ENCODE measurements at regions not wholly inside any gene's neighbourhood (a gene's known extent, or its start where the extent isn't known, plus 50 kb on each side); places are given as distances from the start of the nearest gene placed in this dataset.
A peak's percentile ranks its signal among the peaks of the same experiment; 100 is the strongest.
"Not testable (repeated sequence)": the region's sequence is repeated elsewhere in the genome, so short reads cannot be mapped to it uniquely, and the experiment has no call there.

DNA sequence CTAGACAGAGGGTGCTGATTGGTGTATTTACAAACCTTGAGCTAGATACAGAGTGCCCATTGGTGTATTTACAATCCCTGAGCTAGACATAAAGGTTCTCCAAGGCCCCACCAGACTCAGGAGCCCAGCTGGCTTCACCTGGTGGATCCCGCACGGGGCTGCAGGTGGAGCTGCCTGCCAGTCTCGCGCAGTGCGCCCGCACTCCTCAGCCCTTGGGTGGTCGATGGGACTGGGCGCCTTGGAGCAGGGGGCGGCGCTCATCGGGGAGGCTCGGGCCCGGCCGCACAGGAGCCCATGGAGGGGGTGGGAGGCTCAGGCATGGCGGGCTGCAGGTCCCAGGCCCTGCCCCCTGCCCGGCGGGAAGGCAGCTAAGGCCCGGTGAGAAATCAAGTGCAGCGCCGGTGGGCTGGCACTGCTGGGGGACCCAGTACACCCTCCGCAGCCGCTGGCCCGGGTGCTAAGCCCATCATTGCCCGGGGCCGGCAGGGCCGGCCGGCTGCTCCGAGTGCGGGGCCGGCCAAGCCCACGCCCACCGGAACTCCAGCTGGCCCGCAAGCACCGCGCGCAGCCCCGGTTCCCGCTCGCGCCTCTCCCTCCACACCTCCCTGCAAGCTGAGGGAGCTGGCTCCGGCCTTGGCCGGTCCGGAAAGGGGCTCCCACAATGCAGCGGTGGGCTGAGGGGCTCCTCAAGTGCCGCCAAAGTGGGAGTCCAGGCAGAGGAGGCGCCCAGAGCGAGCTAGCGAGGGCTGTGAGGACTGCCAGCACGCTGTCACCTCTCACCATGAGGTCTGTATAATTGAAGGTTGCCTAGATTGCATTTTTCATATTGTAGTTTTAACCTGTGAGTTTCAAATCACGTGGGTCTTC is 765.4 kb downstream of the TAF11L14 start:
- DNase-seq (ENCODE audit: extremely low read depth in 1 of 2, low read depth in 1 of 2) = not testable (repeated sequence)

DNA sequence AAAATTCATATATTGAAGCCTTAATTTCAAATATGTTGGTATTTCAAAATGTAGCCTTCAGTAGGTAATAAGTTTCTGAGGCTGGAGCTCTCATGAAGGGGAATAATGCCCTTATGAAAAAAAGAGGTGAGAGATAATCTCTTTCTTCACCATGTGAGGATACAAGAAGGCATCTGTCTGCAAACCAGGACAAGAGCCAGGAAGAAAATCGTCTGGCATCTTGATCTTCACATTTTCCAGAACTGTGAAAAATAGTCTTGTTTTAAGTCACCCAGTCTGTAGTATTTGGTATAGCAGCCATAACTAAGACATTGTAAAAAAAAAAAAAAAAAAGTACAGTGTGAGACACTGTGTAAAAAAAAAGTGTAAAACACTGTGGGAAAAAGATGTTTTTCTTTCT is 768.9 kb downstream of the TAF11L14 start:
- no peak for DNase-seq (ENCODE audit: extremely low read depth in 1 of 2, low read depth in 1 of 2)

DNA sequence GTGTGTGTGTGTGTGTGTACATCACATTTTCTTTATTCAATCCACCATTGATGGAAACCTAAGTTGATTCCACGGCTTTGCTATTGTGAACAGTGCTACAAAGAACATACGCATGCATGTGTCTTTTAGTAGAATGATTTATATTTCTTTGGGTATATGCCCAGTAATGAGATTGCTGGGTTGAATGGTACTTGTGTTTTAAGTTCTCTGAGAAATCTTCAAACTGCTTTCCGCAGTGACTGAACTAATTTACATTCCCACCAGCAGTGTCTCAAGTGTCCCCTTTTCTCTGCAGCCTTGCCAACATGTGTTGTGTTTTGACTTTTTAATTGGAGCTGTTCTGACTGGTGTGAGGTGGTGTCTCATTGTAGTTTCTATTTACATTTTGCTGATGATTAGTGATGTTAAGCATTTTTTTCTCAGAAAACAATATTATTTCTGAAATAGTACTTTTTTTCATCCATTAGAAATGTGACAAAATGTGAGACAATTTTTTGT is 769.7 kb downstream of the TAF11L14 start:
- DNase-seq (ENCODE audit: extremely low read depth in 1 of 2, low read depth in 1 of 2) = no peak

GRCh38 chr5:18420711-18421110 is 786.5 kb downstream of the TAF11L14 start:
- no peak for DNase-seq (ENCODE audit: extremely low read depth in 1 of 2, low read depth in 1 of 2)

GRCh38 chr5:18433336-18433735 is 799.1 kb downstream of the TAF11L14 start:
- DNase-seq (ENCODE audit: extremely low read depth in 1 of 2, low read depth in 1 of 2) = no peak

DNA sequence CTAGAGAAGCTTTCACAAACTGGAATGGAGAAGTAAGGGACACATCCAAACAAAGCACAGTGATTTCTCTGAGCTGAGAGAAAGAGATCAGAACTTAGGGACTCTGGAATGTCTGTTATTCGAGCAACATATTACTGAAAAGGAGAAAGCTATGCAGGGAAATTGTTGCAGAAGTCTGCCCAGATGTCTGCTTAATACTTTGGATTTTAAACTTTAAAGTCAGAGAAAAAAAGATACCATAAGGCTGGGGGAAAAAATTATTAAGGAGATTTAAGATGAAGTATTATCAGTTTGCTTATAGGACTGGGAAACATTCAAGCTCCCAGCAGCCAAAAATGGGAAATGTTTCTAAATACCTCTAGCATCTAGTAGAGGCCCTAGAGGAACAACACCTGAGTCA is 803.9 kb downstream of the TAF11L14 start:
- no peak for DNase-seq (ENCODE audit: extremely low read depth in 1 of 2, low read depth in 1 of 2)

- no peak for DNase-seq (ENCODE audit: extremely low read depth in 1 of 2, low read depth in 1 of 2)
Measured at GRCh38 chr5:18455521-18455920, 821.3 kb downstream of the TAF11L14 start.

- no peak for DNase-seq (ENCODE audit: extremely low read depth in 1 of 2, low read depth in 1 of 2)
Measured at GRCh38 chr5:18457255-18457654, 823.0 kb downstream of the TAF11L14 start.

DNA sequence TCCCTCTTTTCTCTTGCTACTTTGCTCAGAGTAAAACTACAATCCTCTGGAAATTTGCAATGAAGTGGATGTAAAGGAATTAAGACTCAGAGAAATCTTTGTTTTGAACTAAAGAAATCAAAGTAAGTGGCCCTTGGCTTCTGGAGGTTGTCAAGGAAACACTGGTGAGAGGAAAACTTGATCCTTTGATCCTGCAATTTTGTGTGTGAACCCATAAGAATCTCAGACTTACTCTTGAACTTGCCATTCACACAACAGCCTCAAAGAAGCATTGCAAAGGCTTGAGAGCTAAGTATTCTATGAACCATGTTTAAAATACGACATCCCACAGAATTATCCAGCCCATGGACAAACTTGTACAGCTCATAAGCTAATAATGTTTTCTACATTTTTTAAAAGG is 827.5 kb downstream of the TAF11L14 start:
- DNase-seq (ENCODE audit: extremely low read depth in 1 of 2, low read depth in 1 of 2) = no peak

DNA sequence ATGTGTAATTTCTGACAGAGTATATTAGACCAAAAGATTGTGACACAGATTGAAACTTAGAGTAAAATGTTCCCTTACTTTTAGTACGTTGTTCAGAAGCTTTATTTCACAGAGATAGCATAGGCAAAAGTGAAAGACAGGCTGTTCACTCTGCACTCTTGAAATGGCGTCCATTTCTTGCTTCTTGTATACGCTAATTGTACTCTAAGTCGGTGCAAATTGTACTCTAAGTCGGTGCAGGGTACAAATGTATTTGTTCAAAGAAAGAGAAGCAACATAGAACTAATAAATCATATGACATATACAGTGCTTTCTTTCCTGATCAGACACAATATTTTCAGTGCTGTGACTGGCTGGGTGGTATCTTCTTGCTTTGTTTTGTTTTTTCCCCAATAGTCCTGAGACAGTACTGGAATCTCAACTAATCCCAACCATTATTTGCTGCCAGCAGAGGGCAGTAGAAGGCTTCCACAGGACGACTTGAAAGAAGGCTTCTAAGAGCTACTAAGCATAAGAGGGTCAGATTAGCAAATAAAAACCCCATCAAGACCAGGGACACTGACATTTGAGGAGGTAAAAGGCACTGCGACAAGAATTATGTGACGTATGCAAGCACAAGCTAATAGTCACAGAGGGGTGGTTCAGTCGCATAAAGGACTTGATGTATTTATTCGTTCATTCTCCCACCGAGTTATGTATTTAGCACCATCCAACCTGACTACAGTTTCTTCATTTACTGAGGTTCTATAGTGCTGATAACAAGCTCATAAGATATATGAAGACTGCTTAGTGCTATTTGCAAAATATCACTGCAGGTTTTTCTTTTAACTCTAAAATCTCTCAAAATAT is 831.8 kb downstream of the TAF11L14 start:
- peak in 1 of 2 donors; percentile 5 for DNase-seq (ENCODE audit: extremely low read depth in 1 of 2, low read depth in 1 of 2)

DNA sequence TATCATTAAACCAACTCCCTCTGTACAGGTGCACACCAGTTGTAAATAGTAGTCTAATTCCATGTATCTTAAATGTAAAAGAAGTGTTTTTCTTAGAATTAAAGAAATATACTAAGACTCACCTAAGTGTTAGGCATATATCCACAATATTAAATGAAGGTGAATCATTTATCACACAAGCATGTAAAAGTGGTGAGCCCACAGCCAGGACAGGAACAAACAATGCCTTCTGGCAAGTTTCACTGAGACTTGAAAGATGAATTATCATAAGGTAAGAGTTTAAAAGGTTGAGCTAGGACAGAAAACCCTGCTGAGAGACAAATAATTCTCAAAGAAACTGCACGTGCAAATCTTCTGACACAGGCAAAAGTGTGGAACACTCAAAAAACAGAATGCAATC is 832.5 kb downstream of the TAF11L14 start:
- DNase-seq (ENCODE audit: extremely low read depth in 1 of 2, low read depth in 1 of 2) = no peak

DNA sequence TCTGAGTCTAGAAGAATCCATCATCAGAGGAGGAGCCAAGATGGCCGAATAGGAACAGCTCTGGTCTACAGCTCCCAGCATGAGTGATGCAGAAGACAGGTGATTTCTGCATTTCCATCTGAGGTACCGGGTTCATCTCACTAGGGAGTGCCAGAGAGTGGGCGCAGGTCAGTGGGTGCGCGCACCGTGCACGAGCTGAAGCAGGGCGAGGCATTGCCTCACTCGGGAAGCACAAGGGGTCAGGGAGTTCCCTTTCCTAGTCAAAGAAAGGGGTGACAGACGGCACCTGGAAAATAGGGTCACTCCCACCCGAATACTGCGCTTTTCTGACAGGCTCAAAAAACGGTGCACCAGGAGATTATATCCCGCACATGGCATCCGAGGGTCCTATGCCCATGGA is 837.5 kb downstream of the TAF11L14 start:
- DNase-seq (ENCODE audit: extremely low read depth in 1 of 2, low read depth in 1 of 2) = not testable (repeated sequence)

- DNase-seq (ENCODE audit: extremely low read depth in 1 of 2, low read depth in 1 of 2) = no peak
Measured at GRCh38 chr5:18483451-18483850, 849.2 kb downstream of the TAF11L14 start.

GRCh38 chr5:18487928-18488480 is 853.7 kb downstream of the TAF11L14 start:
- no peak for DNase-seq (ENCODE audit: extremely low read depth in 1 of 2, low read depth in 1 of 2)

GRCh38 chr5:18489703-18490102 is 855.4 kb downstream of the TAF11L14 start:
- no peak for DNase-seq (ENCODE audit: extremely low read depth in 1 of 2, low read depth in 1 of 2)

- no peak for DNase-seq (ENCODE audit: extremely low read depth in 1 of 2, low read depth in 1 of 2)
Measured at GRCh38 chr5:18491349-18491748, 857.1 kb downstream of the TAF11L14 start.

DNA sequence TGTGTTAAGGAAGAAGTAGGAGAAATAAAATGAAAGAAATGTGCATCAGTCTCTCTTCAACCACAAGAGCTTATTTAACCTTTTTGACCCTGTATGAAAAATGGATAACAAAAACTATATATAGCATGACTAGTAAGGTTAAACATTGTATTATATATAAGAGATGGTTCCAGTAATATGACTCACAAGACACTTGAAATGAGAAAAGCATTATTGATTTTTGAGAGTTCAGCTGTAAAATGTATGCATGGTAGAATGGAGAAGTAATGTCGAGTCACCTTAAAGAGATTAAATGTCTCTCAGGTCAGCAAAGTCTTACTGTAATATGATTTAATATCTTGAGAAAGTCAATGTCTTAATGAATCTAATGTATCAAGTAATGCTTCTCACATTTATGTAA is 860.9 kb downstream of the TAF11L14 start:
- DNase-seq (ENCODE audit: extremely low read depth in 1 of 2, low read depth in 1 of 2) = no peak

DNA sequence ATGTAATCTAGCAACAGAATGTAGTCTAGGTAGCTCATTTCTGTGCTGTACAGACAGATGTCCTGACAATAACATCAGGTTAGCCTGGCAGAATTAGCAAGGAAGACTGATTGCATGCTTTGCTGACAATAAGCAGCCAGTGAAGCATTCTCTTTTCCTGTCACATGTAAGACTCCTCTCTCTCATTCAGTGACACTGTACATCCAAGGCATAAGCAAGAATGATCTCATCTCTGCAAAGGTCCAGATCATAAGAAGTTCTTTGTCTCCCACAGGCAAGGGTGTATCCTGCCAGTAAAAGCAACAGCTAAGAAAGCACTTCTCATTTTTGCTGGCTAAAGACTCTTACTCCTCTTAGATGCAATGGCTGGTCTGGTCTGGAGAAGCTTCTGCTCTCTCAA is 861.8 kb downstream of the TAF11L14 start:
- no peak for DNase-seq (ENCODE audit: extremely low read depth in 1 of 2, low read depth in 1 of 2)

- DNase-seq (ENCODE audit: extremely low read depth in 1 of 2, low read depth in 1 of 2) = no peak
Measured at GRCh38 chr5:18497089-18497488, 862.8 kb downstream of the TAF11L14 start.

DNA sequence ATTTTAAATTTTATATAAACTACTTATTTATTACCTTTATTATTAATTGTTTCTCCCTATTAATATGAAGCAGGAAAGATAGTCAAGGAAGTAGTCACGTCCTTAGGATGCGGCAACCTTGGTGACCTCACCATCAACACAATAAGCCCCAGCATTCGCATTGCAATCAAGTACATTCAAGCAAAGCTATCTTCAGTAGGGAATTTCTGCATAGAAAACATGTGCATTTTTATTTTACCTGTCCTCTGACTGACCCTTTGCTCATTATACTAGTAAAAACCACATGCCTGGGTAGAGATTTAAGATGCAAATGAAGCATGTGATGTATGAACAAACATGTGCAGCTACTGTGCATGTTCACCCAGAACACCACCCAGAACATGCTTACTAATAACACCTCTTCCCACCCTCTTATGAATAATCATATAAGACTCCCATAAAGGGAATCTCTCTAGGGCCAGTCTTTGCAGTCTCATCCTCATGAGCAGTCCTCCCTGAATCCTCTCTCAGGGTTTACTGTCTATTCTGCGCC is 869.6 kb downstream of the TAF11L14 start:
- no peak for DNase-seq (ENCODE audit: extremely low read depth in 1 of 2, low read depth in 1 of 2)

DNA sequence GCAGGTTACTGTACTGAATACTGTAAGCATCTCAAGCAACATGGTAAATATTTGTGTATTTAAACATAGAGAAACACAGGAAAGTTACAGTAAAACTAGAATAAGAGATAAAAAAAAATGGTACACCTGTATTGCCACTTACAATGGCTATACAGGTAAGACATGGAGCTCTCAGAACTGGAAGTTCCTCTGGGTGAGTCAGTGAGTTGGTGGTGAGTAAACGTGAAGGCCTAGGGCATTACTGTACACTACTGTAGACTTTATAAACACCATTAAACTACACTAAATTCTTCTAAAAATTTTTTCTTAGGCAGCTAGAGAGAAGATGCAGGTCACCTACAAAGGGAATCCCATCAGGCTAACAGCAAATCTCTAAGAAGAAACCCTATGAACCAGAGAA is 872.9 kb downstream of the TAF11L14 start:
- DNase-seq (ENCODE audit: extremely low read depth in 1 of 2, low read depth in 1 of 2) = no peak
